ENCODE measurements at regions not wholly inside any gene's neighbourhood (a gene's known extent, or its start where the extent isn't known, plus 50 kb on each side); places are given as distances from the start of the nearest gene placed in this dataset.
"Not testable (repeated sequence)": the region's sequence is repeated elsewhere in the genome, so short reads cannot be mapped to it uniquely, and the experiment has no call there.

DNA sequence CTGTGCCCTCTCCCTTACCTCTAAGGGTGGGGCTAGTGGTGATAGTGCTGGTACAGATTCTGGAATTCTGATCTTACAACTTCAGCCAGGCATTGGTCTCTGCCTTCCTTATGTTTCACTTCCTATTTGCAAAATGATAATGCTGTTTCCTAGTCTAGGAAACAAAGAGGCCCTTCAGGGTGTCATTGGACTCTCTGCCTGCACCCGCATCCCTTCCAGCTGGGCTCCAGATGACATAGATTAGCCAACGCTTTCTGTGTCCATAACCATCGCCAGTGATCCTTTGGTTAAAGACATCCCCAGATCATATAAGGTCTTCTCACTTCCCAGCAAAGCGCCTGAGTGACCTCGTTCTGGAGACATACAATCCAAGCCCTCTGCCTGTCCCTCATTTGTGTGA is 180.7 kb downstream of the ERCC6L2 start:
- Mint-ChIP-seq H3K27me3 (ENCODE audit: insufficient read depth, unreplicated experiment) (no peaks in the 10 kb centered on the region), H3K4me3 (ENCODE audit: unreplicated experiment) (no peak overlapping the region), H3K4me1 (ENCODE audit: low read depth, unreplicated experiment) (no peaks in the 10 kb centered on the region), H3K36me3 (ENCODE audit: insufficient read depth, unreplicated experiment) (no peaks in the 10 kb centered on the region), H3K9me3 (ENCODE audit: unreplicated experiment) (peaks cover 11% of the 10 kb centered on the region), H3K27ac (ENCODE audit: unreplicated experiment) (no peak overlapping the region)
- Histone ChIP-seq H3K4me3 (ENCODE audit: low read depth, low read length) (no peak overlapping the region), H3K27me3 (replicated peaks; ENCODE audit: control insufficient read depth, insufficient read depth, low read length) (no peaks in the 10 kb centered on the region), H3K9me3 (no peaks in the 10 kb centered on the region), H3K4me1 (no peaks in the 10 kb centered on the region), H3K36me3 (ENCODE audit: control insufficient read depth, insufficient read depth, low read length) (no peaks in the 10 kb centered on the region)
- DNase-seq = no peak
- ChIA-PET POLR2A (no interaction called here), CTCF (no interaction called here)
- TF ChIP-seq, protein P1, sequence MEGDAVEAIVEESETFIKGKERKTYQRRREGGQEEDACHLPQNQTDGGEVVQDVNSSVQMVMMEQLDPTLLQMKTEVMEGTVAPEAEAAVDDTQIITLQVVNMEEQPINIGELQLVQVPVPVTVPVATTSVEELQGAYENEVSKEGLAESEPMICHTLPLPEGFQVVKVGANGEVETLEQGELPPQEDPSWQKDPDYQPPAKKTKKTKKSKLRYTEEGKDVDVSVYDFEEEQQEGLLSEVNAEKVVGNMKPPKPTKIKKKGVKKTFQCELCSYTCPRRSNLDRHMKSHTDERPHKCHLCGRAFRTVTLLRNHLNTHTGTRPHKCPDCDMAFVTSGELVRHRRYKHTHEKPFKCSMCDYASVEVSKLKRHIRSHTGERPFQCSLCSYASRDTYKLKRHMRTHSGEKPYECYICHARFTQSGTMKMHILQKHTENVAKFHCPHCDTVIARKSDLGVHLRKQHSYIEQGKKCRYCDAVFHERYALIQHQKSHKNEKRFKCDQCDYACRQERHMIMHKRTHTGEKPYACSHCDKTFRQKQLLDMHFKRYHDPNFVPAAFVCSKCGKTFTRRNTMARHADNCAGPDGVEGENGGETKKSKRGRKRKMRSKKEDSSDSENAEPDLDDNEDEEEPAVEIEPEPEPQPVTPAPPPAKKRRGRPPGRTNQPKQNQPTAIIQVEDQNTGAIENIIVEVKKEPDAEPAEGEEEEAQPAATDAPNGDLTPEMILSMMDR (IDR thresholded peaks at IDR 0.05; ENCODE audit: insufficient read depth in 1 of 2, low read depth in 1 of 2, low read length in 1 of 2, severe bottlenecking in 1 of 2, unreplicated experiment in 1 of 2) = no peak
- intact Hi-C loops (cut with micrococcal nuclease; ENCODE audit: unreplicated experiment) = no loop called here
- BruUV-seq (replicated peaks) = no TSS peak

GRCh38 chr9:96054248-96054647 is 178.8 kb downstream of the ERCC6L2 start:
- H3K27me3 Mint-ChIP-seq (ENCODE audit: insufficient read depth, unreplicated experiment); BruUV-seq (replicated peaks); H3K4me3 ChIP-seq (ENCODE audit: low read depth, low read length); POLR2A ChIA-PET; H3K27me3 ChIP-seq (replicated peaks; ENCODE audit: control insufficient read depth, insufficient read depth, low read length); intact Hi-C loops (cut with micrococcal nuclease; ENCODE audit: unreplicated experiment); H3K27ac Mint-ChIP-seq (ENCODE audit: unreplicated experiment); DNase-seq; H3K36me3 Mint-ChIP-seq (ENCODE audit: insufficient read depth, unreplicated experiment); CTCF ChIA-PET; H3K36me3 ChIP-seq (ENCODE audit: control insufficient read depth, insufficient read depth, low read length); H3K9me3 ChIP-seq; H3K4me1 ChIP-seq; H3K4me1 Mint-ChIP-seq (ENCODE audit: low read depth, unreplicated experiment); H3K4me3 Mint-ChIP-seq (ENCODE audit: unreplicated experiment): not testable (repeated sequence)
- peaks cover 19% of the 10 kb centered on the region for H3K9me3 Mint-ChIP-seq (ENCODE audit: unreplicated experiment)

DNA sequence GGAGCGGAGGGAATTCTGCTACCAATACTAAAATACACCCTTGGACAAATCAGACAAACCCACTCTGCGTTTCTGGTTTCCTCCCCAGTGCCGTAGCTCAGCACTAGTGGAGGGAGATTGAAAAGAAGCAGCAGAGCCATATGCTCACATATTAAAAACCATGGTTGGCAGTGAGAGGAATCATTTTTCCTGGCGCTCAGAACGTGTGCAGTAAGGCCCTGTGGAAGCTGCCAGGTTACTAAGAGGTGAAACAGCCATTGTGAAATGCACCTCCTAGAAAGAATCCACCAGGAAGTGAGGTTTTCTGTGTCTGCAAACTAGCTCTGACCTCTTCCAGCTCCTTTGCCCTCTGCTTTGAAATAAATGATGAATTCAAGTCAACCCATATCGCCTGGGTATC is 177.2 kb downstream of the ERCC6L2 start:
- intact Hi-C loops (cut with micrococcal nuclease; ENCODE audit: unreplicated experiment) = no loop called here
- Histone ChIP-seq H3K36me3 (ENCODE audit: control insufficient read depth, insufficient read depth, low read length) (no peaks in the 10 kb centered on the region), H3K4me1 (no peaks in the 10 kb centered on the region; the same call in 1 of the 2 replicates), H3K9me3 (no peaks in the 10 kb centered on the region), H3K4me3 (ENCODE audit: low read depth, low read length) (no peak overlapping the region), H3K27me3 (replicated peaks; ENCODE audit: control insufficient read depth, insufficient read depth, low read length) (no peaks in the 10 kb centered on the region)
- Mint-ChIP-seq H3K9me3 (ENCODE audit: unreplicated experiment) (peaks cover 19% of the 10 kb centered on the region), H3K4me1 (ENCODE audit: low read depth, unreplicated experiment) (no peaks in the 10 kb centered on the region), H3K27me3 (ENCODE audit: insufficient read depth, unreplicated experiment) (no peaks in the 10 kb centered on the region), H3K27ac (ENCODE audit: unreplicated experiment) (no peak overlapping the region), H3K36me3 (ENCODE audit: insufficient read depth, unreplicated experiment) (no peaks in the 10 kb centered on the region), H3K4me3 (ENCODE audit: unreplicated experiment) (no peak overlapping the region)
- ChIA-PET CTCF (no interaction called here), POLR2A (no interaction called here)
- TF ChIP-seq, protein P1 (IDR thresholded peaks at IDR 0.05; ENCODE audit: insufficient read depth in 1 of 2, low read depth in 1 of 2, low read length in 1 of 2, severe bottlenecking in 1 of 2, unreplicated experiment in 1 of 2) = no peak
- no peak for DNase-seq
- no TSS peak for BruUV-seq (replicated peaks)

- Histone ChIP-seq H3K27me3 (replicated peaks; ENCODE audit: control insufficient read depth, insufficient read depth, low read length) (no peaks in the 10 kb centered on the region), H3K4me1 (no peaks in the 10 kb centered on the region; the same call in 1 of the 2 replicates), H3K36me3 (ENCODE audit: control insufficient read depth, insufficient read depth, low read length) (no peaks in the 10 kb centered on the region), H3K4me3 (ENCODE audit: low read depth, low read length) (no peak overlapping the region), H3K9me3 (no peaks in the 10 kb centered on the region)
- BruUV-seq (replicated peaks) = no TSS peak
- Mint-ChIP-seq H3K27ac (ENCODE audit: unreplicated experiment) (no peak overlapping the region), H3K27me3 (ENCODE audit: insufficient read depth, unreplicated experiment) (no peaks in the 10 kb centered on the region), H3K4me3 (ENCODE audit: unreplicated experiment) (no peak overlapping the region), H3K36me3 (ENCODE audit: insufficient read depth, unreplicated experiment) (no peaks in the 10 kb centered on the region), H3K9me3 (ENCODE audit: unreplicated experiment) (peaks cover 19% of the 10 kb centered on the region), H3K4me1 (ENCODE audit: low read depth, unreplicated experiment) (no peaks in the 10 kb centered on the region)
- intact Hi-C loops (cut with micrococcal nuclease; ENCODE audit: unreplicated experiment) = no loop called here
- CTCF ChIA-PET = no interaction called here
- DNase-seq = no peak
- POLR2A ChIA-PET = no interaction called here
- TF ChIP-seq, protein P1 (IDR thresholded peaks at IDR 0.05; ENCODE audit: insufficient read depth in 1 of 2, low read depth in 1 of 2, low read length in 1 of 2, severe bottlenecking in 1 of 2, unreplicated experiment in 1 of 2) = no peak
Observed at GRCh38 chr9:96051423-96051822, 175.9 kb downstream of the ERCC6L2 start.

All from Caco-2 (cell line).